DMS79 treated with DMSO at 0.1 percent for 48 hours (cell line): ENCODE measurements at regions not wholly inside any gene's neighbourhood (a gene's known extent, or its start where the extent isn't known, plus 50 kb on each side); places are given as distances from the start of the nearest gene placed in this dataset.

Experiments
- DNase-seq: peaks from one replicate; lab custom pipeline; 2025; lab: John Stamatoyannopoulos, UW

GRCh38 chr16:63614429-63614828 is 1507.4 kb downstream of the CDH11 start:
- DNase-seq: no peak

GRCh38 chr16:63613701-63614100 is 1508.2 kb downstream of the CDH11 start:
- no peak for DNase-seq

GRCh38 chr16:63612462-63613227 is 1509.2 kb downstream of the CDH11 start:
- no peak for DNase-seq

- DNase-seq: no peak
Observed at GRCh38 chr16:63606778-63607177, 1515.1 kb downstream of the CDH11 start.

GRCh38 chr16:63602206-63602927 is 1519.5 kb downstream of the CDH11 start:
- DNase-seq: no peak

- DNase-seq: no peak
Observed at GRCh38 chr16:63596716-63597115, 1525.1 kb downstream of the CDH11 start.

- no peak for DNase-seq
Observed at GRCh38 chr16:63592852-63593251, 1529.0 kb downstream of the CDH11 start.

- DNase-seq: no peak
Observed at GRCh38 chr16:63581570-63581969, 1540.3 kb downstream of the CDH11 start.

GRCh38 chr16:63578791-63579190 is 1542.6 kb upstream of the CDH8 start:
- no peak for DNase-seq

- DNase-seq: no peak
Observed at GRCh38 chr16:63577891-63578290, 1541.7 kb upstream of the CDH8 start.

GRCh38 chr16:63575041-63575440 is 1538.8 kb upstream of the CDH8 start:
- DNase-seq: no peak

GRCh38 chr16:63568164-63568563 is 1531.9 kb upstream of the CDH8 start:
- no peak for DNase-seq

GRCh38 chr16:63563819-63564505 is 1527.7 kb upstream of the CDH8 start:
- DNase-seq: no peak

- DNase-seq: no peak
Observed at GRCh38 chr16:63553980-63554379, 1517.7 kb upstream of the CDH8 start.

- DNase-seq: no peak
Observed at GRCh38 chr16:63539276-63539675, 1503.0 kb upstream of the CDH8 start.

- DNase-seq: no peak
Observed at GRCh38 chr16:63530974-63531373, 1494.7 kb upstream of the CDH8 start.

GRCh38 chr16:63530208-63530607 is 1494.0 kb upstream of the CDH8 start:
- DNase-seq: no peak

- DNase-seq: no peak
Observed at GRCh38 chr16:63527404-63527803, 1491.2 kb upstream of the CDH8 start.

- no peak for DNase-seq
Observed at GRCh38 chr16:63516394-63516793, 1480.2 kb upstream of the CDH8 start.

- DNase-seq: no peak
Observed at GRCh38 chr16:63512910-63513309, 1476.7 kb upstream of the CDH8 start.

- DNase-seq: no peak
Observed at GRCh38 chr16:63497408-63497807, 1461.2 kb upstream of the CDH8 start.

GRCh38 chr16:63496282-63496681 is 1460.0 kb upstream of the CDH8 start:
- no peak for DNase-seq

- DNase-seq: no peak
Observed at GRCh38 chr16:63488955-63489354, 1452.7 kb upstream of the CDH8 start.
